HL-60 (cell line): ENCODE measurements at regions not wholly inside any gene's neighbourhood (a gene's known extent, or its start where the extent isn't known, plus 50 kb on each side); places are given as distances from the start of the nearest gene placed in this dataset.

ENCODE experiments used
- CTCF ChIP-seq: IDR thresholded peaks from one replicate; pipeline ENCODE4 v1.5.1; 2011; ENCODE audit warnings: low read length, control low read depth, inconsistent platforms; ENCODE audit not compliant: insufficient read depth
- POLR2AphosphoS5 ChIP-seq: IDR thresholded peaks from 2 replicates; pipeline ENCODE4 v1.6.1; 2012; ENCODE audit warnings: low read depth
- SPI1 ChIP-seq: IDR thresholded peaks from 2 replicates; pipeline ENCODE4 v1.6.1; 2012; ENCODE audit warnings: low read depth, mild to moderate bottlenecking, borderline replicate concordance
- TF ChIP-seq, protein P1 (sequence below): IDR thresholded peaks from 2 replicates; pipeline ENCODE4 v1.6.1; 2012; ENCODE audit warnings: low read depth; ENCODE audit not compliant: insufficient replicate concordance

DNA sequence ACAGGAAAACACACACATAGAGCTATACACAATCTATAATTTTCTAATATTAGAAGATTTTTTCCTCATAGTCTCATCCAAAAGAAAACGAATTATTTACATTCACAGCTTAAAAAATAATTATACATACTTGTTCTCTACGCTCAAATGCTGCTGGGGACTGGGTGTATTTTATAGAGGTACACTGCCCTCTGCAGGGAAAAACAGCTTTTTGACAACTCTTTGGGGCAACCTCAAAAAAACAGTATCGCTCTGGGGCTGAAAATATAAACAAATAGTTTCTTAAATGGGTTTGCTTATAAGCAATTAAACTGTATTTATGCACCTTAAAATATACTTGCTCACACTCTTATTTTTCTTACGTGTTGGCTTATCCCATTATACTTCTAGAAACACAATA is 261.8 kb upstream of the PSMD7 start:
- TF ChIP-seq CTCF: no peak
- TF ChIP-seq POLR2AphosphoS5: no peak
- TF ChIP-seq SPI1: no peak
- TF ChIP-seq, protein P1, sequence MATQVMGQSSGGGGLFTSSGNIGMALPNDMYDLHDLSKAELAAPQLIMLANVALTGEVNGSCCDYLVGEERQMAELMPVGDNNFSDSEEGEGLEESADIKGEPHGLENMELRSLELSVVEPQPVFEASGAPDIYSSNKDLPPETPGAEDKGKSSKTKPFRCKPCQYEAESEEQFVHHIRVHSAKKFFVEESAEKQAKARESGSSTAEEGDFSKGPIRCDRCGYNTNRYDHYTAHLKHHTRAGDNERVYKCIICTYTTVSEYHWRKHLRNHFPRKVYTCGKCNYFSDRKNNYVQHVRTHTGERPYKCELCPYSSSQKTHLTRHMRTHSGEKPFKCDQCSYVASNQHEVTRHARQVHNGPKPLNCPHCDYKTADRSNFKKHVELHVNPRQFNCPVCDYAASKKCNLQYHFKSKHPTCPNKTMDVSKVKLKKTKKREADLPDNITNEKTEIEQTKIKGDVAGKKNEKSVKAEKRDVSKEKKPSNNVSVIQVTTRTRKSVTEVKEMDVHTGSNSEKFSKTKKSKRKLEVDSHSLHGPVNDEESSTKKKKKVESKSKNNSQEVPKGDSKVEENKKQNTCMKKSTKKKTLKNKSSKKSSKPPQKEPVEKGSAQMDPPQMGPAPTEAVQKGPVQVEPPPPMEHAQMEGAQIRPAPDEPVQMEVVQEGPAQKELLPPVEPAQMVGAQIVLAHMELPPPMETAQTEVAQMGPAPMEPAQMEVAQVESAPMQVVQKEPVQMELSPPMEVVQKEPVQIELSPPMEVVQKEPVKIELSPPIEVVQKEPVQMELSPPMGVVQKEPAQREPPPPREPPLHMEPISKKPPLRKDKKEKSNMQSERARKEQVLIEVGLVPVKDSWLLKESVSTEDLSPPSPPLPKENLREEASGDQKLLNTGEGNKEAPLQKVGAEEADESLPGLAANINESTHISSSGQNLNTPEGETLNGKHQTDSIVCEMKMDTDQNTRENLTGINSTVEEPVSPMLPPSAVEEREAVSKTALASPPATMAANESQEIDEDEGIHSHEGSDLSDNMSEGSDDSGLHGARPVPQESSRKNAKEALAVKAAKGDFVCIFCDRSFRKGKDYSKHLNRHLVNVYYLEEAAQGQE: no peak
